HFFc6 (cell line): ENCODE measurements at regions not wholly inside any gene's neighbourhood (a gene's known extent, or its start where the extent isn't known, plus 50 kb on each side); places are given as distances from the start of the nearest gene placed in this dataset.
A peak's percentile ranks its signal among the peaks of the same experiment; 100 is the strongest.
"Not testable (repeated sequence)": the region's sequence is repeated elsewhere in the genome, so short reads cannot be mapped to it uniquely, and the experiment has no call there.

Experiments used
- DNase-seq: peaks from one replicate; pipeline ENCODE4 v3.0.0-alpha.2; 2018
- H3K27ac Mint-ChIP-seq: 2 replicates; pipeline ENCODE4 v1.8.0; 2020; ENCODE audit warnings: mild to moderate bottlenecking, mixed read lengths
- H3K27me3 Mint-ChIP-seq: 2 replicates; pipeline ENCODE4 v1.8.0; 2021; ENCODE audit warnings: mild to moderate bottlenecking, moderate library complexity, mixed read lengths; ENCODE audit not compliant: insufficient read depth
- H3K36me3 Mint-ChIP-seq: 2 replicates; pipeline ENCODE4 v1.8.0; 2021; ENCODE audit warnings: low read depth, mixed read lengths
- H3K4me1 Mint-ChIP-seq: 2 replicates; pipeline ENCODE4 v1.8.0; 2020; ENCODE audit warnings: low read depth, mixed read lengths
- H3K4me3 Mint-ChIP-seq: 2 replicates; pipeline ENCODE4 v1.8.0; 2020; ENCODE audit warnings: mild to moderate bottlenecking, moderate library complexity, mixed read lengths
- H3K9me3 Mint-ChIP-seq: 2 replicates; pipeline ENCODE4 v1.8.0; 2020; ENCODE audit warnings: mild to moderate bottlenecking, mixed read lengths
- CTCF ChIP-seq: fragments of 200-600 bp; sonication (generic); IDR thresholded peaks from 2 replicates; pipeline ENCODE4 v1.5.0; 2021; ENCODE audit warnings: antibody characterized with exemption, mild to moderate bottlenecking

GRCh38 chr10:22810643-22811465 lies 96.5 kb upstream of the PIP4K2A start:
- Mint-ChIP-seq H3K27me3 (peaks cover 1% of the 10 kb centered on the region; the same call in 1 of the 2 replicates), H3K36me3 (peaks cover under 1% of the 10 kb centered on the region; the same call in 1 of the 2 replicates), H3K27ac (no peak overlapping the region), H3K4me1 (peaks cover 34% of the 10 kb centered on the region), H3K9me3 (no peaks in the 10 kb centered on the region), H3K4me3 (no peak overlapping the region)
- TF ChIP-seq CTCF: no peak
- DNase-seq: no peak

- H3K27ac Mint-ChIP-seq: no peak overlapping the region
- H3K36me3 Mint-ChIP-seq: no peaks in the 10 kb centered on the region
- peaks cover 59% of the 10 kb centered on the region for H3K4me1 Mint-ChIP-seq
- no peaks in the 10 kb centered on the region for H3K9me3 Mint-ChIP-seq
- no peak overlapping the region for H3K4me3 Mint-ChIP-seq
- no peak for DNase-seq
- H3K27me3 Mint-ChIP-seq: peaks cover 1% of the 10 kb centered on the region; the same call in 1 of the 2 replicates
- TF ChIP-seq CTCF: no peak
Observed at GRCh38 chr10:22807238-22807637, 92.9 kb upstream of the PIP4K2A start.

GRCh38 chr10:22805304-22805703 lies 90.9 kb upstream of the PIP4K2A start:
- H3K27me3 Mint-ChIP-seq: peaks cover 1% of the 10 kb centered on the region; the same call in 1 of the 2 replicates
- H3K9me3 Mint-ChIP-seq: no peaks in the 10 kb centered on the region
- H3K4me1 Mint-ChIP-seq: peaks cover 54% of the 10 kb centered on the region

GRCh38 chr10:22803261-22803885 lies 89.0 kb upstream of the PIP4K2A start:
- Mint-ChIP-seq H3K27ac (peak overlapping the region; percentile 64), H3K4me1 (peaks cover 54% of the 10 kb centered on the region), H3K27me3 (peaks cover 1% of the 10 kb centered on the region; the same call in 1 of the 2 replicates), H3K36me3 (no peaks in the 10 kb centered on the region), H3K9me3 (no peaks in the 10 kb centered on the region), H3K4me3 (peak overlapping the region; percentile 74)
- no peak for TF ChIP-seq CTCF
- DNase-seq: peak; percentile 61

More at GRCh38 chr10:22805304-22805703, 90.9 kb upstream of the PIP4K2A start:
- no peak overlapping the region for H3K27ac Mint-ChIP-seq
- peak; percentile 42; the same call in 1 of the 2 replicates for TF ChIP-seq CTCF
- H3K4me3 Mint-ChIP-seq: peak overlapping the region; percentile 6
- peak; percentile 69 for DNase-seq
- H3K36me3 Mint-ChIP-seq: no peaks in the 10 kb centered on the region

GRCh38 chr10:22801785-22802184 lies 87.4 kb upstream of the PIP4K2A start:
- no peak for TF ChIP-seq CTCF

GRCh38 chr10:22797796-22798195 lies 83.4 kb upstream of the PIP4K2A start:
- not testable (repeated sequence) for H3K36me3 Mint-ChIP-seq, H3K9me3 Mint-ChIP-seq, DNase-seq, H3K27ac Mint-ChIP-seq, H3K4me3 Mint-ChIP-seq, H3K27me3 Mint-ChIP-seq
- peaks cover 11% of the 10 kb centered on the region for H3K4me1 Mint-ChIP-seq

More at GRCh38 chr10:22801785-22802184, 87.4 kb upstream of the PIP4K2A start:
- H3K36me3 Mint-ChIP-seq: no peaks in the 10 kb centered on the region
- DNase-seq: no peak
- H3K4me3 Mint-ChIP-seq: no peak overlapping the region
- no peak overlapping the region for H3K27ac Mint-ChIP-seq
- peaks cover 1% of the 10 kb centered on the region; the same call in 1 of the 2 replicates for H3K27me3 Mint-ChIP-seq
- H3K4me1 Mint-ChIP-seq: peaks cover 51% of the 10 kb centered on the region
- no peaks in the 10 kb centered on the region for H3K9me3 Mint-ChIP-seq
